NOMO-1 (cell line): ENCODE measurements at regions not wholly inside any gene's neighbourhood (a gene's known extent, or its start where the extent isn't known, plus 50 kb on each side); places are given as distances from the start of the nearest gene placed in this dataset.

Experiments
- DNase-seq, 2 experiments: peaks; one replicate each; lab custom pipeline; 2025; ENCODE audit not compliant: unreplicated experiment in 2 of 2; lab: John Stamatoyannopoulos, UW

- no peak for DNase-seq
Measured at GRCh38 chr3:6125520-6125919, 735.4 kb upstream of the GRM7 start.

GRCh38 chr3:6132684-6133432, 728.1 kb upstream of the GRM7 start:
- DNase-seq: no peak

DNA sequence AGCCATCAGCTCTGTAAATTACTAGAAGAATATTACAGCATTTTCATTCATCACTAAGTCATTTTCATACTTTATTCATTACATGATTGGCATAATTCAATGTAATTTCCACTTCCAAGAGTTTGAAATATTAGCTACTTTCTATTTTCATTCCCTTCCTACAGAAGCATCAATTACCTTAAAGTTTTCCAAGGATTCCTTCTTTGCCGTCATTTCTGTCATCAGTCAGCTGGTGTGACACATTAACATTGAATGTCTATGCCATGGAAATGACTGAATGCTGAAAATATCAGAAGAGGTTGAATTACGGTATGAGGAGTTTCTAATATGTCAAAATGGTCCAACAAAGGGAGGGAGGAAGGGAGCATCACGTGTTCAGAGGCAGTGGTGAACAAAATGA, 718.2 kb upstream of the GRM7 start:
- DNase-seq: no peak

DNA sequence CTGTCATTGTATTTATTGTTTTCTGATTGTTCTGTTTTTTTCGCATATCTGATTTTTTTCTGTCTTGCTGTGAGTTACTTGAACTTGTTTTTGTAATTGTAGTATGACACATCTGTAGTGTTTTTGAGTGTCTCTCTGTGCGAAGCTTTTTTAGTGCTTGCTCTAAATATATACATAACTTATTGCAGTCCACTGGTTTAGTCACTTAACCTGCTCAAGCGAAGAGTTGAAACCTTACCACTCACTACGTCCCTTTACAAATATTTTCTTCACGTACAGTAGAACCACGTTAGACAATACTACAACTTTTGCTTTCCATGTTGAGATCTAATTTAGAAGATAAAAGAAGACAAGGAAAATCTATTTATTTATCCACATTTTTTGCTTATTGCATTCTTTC, 713.0 kb upstream of the GRM7 start:
- DNase-seq: no peak

- DNase-seq: no peak
Measured at GRCh38 chr3:6155650-6156338, 705.1 kb upstream of the GRM7 start.

DNA sequence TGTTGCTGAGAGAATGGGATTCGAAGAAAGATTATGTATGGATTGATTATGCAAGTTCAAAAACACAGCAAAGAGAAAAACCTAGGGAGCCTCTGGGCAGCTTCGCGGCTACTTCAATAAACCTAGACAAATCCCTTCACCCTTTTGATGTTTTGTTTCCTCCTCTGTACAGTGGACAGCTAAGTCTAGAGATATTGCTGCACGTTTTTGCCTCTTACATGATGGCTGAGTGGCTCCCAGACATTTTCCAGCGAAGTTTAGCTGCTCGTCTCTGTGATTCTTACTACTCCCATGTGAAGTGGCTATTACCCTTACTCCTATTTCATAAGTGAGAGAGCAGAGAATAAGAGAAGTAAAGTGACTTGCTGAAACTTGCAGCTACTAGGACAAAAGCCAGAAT, 695.0 kb upstream of the GRM7 start:
- no peak for DNase-seq

- peak; percentile 10 to 67 for DNase-seq
Measured at GRCh38 chr3:6168256-6168655, 692.7 kb upstream of the GRM7 start.

DNA sequence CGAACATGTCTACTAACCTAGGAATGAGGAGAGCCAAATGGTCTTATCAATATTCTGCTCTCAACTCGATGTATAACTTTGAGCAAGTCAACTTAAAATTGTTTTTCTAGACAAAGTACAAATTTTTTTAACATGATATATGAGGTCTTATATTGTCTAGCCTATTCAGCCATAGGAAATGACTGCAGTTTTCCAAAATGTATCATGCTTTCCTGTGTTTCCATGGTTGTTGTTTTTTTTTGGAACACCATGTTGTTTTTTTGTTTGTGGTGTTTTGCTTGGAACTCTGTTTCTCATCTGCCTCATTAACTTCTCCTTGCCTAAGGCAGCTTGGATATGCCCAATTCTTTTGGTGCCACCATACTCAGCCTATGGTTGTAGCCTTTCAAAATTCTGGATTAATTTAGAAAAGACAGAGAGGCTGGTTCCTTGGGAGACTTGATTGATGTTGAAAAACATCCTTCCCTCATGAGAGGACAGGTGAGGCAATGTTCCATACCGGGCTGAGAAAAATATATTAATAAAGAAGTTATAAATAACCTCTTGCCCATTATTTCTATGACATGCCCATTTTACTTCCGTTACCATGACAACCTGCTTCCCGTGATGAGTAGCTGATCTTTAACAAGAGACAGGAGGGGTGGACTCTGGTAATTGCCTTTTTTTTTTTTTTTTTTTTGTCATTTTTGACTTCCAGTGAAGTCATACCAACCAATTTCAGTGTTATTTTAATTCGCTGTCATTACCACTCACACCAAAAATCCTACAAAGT, 687.9 kb upstream of the GRM7 start:
- DNase-seq: no peak

DNA sequence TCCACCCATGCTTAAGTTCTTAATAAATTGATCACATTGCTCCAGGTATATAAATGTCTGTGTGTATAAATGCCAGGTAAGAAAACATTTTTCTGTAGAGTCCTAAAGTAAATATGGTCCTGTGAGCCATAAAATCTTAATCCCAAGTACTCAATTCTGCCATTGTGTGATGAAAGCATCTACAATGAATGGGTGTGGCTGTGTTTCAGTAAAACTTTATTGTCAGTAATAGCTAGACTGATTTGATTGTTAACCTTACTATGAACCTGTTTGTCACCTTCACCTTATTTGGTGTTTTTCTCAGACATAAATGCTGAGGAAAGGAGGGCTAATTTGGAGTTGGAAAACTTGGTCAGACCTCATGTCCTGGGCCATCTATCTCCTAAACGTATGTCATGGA, 683.5 kb upstream of the GRM7 start:
- no peak for DNase-seq

DNA sequence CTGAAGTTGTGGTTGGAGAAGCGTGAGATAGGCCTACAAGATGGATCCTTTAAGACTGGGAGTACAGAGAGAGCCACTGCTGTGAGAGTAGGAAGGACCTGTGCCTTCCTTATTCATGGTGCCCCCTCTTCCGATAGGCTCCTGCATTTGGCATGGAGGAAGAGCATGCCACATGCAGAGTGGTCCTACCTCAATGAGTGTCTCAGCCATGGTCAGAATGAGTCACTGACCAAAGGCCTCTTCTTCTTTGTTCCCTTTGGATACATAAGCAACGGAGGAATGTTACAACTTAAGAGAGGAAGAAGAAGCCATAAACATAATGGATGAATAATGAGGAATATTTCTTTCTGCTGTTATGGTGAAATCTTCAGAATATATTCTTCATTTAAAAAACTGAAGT, 681.2 kb upstream of the GRM7 start:
- no peak for DNase-seq

DNA sequence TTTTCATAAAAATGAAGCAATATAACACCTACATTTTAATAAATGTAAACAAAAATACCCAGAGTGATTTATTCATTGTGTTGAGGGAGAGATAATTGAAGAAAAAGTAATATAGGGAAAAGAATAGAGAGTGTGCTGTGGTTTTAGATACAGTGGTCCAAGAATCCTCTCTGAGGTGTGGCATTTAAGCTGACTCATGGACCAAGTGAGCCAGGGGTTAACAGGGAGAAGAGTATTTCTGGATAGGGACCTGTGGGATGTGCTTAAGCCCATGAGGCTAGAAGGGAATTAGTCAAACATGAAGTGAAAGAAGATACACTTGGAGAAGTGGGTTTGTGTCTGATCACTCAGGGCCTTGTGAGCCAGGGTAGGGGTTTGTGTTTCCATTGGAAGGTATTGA, 680.7 kb upstream of the GRM7 start:
- DNase-seq: no peak

- no peak for DNase-seq
Measured at GRCh38 chr3:6182476-6182875, 678.4 kb upstream of the GRM7 start.

- no peak for DNase-seq
Measured at GRCh38 chr3:6182909-6183308, 678.0 kb upstream of the GRM7 start.

DNA sequence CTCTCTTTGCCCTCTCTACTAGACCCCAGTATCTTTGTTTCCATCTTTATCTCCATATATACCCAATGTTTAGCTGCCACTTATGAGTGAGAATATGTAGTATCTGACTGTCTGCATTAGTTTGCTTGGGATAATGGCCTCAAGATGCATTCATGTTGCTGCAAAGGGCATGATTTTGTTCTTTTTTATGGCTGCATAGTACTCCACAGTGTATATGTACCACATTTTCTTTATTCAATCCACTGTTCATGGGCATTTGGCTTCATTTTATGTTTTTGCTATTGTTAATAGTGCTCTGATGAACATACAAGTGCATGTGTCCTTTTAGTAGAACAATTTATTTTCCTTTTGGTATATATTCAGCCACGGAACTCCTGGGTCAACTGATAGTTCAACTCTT, 671.5 kb upstream of the GRM7 start:
- DNase-seq: no peak

DNA sequence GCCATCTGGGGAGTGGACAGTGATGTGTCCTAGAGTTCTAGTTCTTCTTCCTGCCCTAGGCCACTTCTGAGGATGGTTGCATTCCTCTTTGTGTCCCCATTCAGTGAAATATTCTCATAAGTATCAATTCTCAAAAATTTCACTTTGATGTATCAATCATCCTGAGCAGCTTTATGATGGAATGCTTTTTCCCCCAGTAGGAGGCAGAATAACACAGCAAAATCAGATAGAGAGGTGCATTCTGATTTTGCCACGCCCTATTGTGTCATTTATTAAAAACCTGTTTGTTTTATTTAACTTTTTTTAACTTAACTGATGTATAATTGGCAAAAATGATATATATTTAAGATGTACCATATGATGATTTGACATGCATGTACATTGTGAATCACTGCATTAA, 656.0 kb upstream of the GRM7 start:
- DNase-seq: no peak

- DNase-seq: no peak
Measured at GRCh38 chr3:6216135-6217026, 644.5 kb upstream of the GRM7 start.

DNA sequence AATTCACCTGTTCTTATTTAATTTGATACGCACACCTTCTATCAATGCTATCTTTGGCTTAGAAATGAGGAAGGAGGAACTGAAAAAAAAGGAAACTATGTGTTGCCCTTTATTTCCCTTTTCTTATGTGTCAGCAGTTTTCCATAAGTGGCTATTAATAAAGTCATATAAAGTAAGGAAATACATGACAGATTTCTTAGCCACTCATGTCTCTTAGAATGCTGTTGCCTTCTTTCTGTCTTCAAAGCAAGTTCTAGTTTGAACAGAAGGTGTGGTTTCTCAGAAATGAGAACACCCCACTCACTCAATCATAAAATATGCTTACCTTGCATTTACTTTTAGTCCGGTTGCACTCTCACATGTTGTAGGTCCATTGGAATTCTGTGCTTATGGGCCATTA, 640.5 kb upstream of the GRM7 start:
- peak; percentile 3 to 36 for DNase-seq

- DNase-seq: no peak
Measured at GRCh38 chr3:6222069-6222468, 638.8 kb upstream of the GRM7 start.

GRCh38 chr3:6223572-6223971, 637.3 kb upstream of the GRM7 start:
- DNase-seq: no peak

DNA sequence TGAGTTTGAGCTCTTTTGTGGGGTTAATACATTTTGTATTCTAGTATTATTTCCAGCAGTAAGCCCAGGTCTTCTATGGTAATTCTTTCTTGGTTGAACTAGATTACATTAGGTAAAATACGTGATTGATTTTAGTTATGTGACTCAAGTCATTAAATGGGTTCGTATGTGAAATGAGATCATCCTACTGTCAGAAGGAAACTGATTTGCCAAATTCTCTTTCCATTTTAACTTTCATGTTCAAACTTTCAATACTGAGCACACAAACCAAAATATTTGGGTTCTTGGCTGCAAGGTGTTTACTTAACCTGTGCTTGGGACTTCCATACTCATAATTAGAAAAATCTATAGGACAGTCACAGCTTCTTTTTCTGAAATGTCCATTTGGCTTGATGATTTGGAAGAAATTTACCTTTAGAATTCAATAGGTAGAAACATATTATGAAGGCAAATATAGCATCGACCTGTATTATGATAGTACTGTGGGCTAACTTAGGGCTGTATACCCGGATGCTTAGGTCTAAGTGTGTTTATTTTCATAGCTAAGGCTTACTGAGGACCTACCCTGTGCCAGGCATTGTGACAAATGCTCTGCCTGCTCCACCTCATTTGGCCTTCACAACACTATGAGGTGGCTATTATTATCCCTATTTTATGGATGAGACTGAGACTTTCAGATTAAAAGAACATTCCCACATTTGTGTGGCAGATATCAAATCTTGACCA, 631.8 kb upstream of the GRM7 start:
- no peak for DNase-seq
